ENCODE measurements at regions not wholly inside any gene's neighbourhood (a gene's known extent, or its start where the extent isn't known, plus 50 kb on each side); places are given as distances from the start of the nearest gene placed in this dataset.

DNA sequence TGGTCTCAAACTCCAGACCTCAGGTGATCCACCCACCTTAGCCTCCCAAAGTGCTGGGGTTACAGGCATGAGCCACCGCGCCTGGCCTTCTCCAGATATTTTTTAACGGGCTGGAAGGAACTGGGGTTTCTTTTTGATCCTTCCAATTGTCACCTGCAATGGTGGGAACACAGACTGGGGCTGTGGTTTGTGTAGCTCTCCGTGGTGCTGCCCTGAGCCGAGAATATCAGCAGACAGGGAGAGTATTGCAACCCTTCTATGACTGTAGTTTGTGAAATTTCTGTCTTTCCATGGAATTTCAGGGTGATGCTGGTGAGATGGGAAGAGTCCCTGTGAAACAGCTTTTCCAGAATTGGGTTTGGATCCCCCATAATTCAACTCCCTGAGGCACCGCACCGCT, 263.5 kb downstream of the ENGASE start:
- no peak for DNase-seq

DNA sequence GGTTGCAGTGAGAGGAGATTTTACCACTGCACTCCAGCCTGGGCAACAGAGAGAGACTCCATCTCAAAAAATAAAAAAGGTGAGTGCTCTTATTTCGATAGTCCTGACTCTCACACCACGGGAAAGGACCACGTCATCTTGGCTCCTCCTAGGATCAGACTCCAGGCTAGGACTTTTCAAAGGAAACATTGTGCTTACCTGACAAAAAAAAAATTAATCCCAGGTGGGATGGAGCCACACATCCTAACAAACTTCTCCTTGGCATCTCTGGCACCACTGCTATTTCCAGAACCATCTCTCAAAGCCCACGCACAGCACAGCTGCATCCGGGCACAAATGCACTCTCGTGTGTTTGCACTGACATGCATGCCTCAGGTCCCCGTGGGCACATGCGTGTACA, 262.4 kb downstream of the ENGASE start:
- DNase-seq: no peak

- DNase-seq: no peak
Measured at GRCh38 chr17:79335456-79335855, 260.8 kb downstream of the ENGASE start.

DNA sequence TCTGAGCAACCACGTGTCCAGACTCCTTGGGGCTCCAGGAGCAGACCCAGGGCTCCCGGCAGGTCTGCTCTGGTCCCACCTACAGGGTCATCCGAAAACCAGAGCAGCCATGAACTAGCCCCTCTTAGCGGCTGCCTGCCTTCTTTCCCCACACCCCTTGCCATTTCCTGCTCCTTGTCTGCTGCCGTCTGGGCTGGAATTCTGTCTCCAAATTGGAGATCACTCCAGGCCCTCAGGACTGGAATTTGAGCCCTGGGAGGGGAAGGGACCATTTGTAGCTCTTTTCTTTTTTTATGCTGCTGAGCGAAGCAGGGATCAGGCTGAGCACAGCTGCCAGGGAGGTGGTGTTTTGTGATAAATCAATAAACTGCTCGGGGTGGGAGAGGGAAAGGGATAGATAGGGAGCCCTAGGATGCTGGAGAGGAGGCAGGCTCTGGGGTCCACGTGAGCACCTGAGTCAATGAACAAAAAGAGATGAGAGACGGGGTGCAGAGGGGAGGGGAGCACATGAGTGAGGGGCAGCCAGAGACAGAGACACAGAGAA, 257.5 kb downstream of the ENGASE start:
- no peak for DNase-seq

- no peak for DNase-seq
Measured at GRCh38 chr17:79331492-79331891, 256.9 kb downstream of the ENGASE start.

DNA sequence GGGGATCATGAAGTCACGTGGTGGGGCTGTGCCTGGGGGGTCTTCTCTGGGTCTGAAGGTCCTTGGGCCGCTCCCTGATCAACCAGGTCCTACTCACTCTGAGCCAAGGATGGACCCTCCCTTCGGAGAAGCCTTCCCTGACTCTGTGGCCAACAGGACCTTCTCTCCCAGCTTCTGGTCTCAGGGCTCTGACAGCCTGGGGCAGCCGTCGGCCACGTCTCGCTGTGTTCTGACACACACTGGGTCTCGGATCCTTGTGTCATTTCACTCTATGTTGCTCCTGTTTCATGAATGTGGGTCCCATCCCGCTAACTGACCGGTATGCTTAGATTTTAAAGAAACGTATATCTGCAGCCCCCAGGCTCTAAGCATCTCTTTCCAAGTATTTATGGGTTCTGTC, 256.1 kb downstream of the ENGASE start:
- no peak for DNase-seq

- no peak for DNase-seq
Measured at GRCh38 chr17:79330229-79330628, 255.6 kb downstream of the ENGASE start.

DNA sequence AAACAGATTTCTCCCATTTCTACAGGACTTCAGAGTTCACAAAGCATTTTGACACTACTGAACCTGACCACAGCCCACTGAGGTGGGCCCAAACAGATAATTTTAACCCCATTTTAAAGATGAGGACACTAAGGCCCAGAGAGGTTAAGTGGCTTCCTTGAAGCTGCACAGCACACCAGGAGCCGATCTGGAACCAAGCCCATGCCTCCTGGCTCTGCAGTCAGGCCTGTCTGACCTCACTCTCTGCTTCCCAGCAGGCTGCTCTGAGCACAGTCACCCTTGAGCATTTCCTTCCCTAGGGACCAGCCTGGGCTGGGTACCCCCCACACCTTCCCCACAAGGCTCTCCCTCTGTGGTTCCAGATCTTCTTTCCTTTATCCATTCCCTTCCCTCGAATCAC, 252.2 kb downstream of the ENGASE start:
- DNase-seq: no peak

GRCh38 chr17:79325709-79326430, 251.2 kb downstream of the ENGASE start:
- DNase-seq: no peak

DNA sequence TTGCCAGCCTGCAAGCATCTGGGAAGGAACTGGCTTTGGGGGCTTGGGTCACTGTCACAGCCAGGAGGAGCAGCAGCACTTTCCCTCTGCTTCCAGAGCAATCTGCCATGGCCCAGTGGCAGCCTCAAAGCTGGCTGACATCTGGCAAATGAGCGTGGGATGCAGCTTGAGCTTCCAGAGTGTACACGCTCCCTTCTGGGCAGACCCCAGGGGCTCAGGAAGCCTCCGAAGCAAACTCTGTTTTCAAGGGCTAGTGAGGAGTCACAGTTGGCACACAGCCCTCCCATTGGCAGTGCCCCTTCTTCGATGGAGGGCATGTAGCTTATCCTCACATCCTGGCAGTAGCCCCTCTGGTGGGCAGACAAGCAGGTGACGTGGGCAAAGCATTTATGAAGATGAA, 249.6 kb downstream of the ENGASE start:
- DNase-seq: no peak

GRCh38 chr17:79323566-79323965, 248.9 kb downstream of the ENGASE start:
- DNase-seq: no peak

DNA sequence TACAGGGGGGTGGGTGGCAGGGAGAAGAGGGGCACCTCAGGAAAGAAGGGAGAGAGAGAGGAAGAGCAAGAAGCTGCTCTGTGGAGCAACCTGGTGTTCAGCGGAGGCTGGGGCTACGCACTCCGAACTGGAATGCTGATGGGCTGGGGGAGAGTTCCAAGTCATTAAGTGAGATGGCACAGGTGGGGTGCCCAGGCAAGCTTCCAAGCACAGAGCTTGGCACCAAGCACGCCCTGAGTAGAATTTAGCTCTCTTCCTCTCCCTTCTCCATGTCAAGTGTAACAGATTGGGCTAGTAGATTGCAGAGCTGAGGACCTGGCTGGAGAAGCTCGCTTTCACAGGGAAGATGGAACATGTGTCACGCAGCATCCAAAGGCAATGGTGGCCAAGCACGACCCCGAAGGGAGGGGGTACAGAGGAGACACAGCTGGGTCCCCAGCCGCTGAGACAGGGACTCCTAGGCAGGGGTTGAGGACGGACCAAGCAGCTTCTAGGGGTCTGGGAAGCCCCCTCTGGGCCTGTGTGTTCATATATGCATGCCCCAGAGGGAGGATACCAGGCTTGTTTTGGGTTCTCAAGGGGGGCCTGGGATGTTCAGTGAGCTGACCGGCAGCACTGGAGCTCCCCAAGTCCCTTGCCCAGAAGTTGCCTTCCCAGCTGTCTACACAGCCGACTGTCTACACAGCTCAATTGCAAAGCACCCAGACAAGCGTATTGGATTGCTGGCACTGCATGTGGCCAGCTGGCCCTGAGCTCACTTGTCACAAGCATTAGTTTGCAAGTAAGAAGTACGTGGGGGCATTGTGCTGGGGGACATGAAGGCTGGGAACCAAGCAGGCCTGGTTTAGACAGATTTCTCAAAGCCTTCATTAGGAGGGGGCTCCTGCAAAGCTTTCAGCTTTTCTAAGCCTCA, 247.8 kb downstream of the ENGASE start:
- DNase-seq: no peak

- no peak for DNase-seq
Measured at GRCh38 chr17:79320331-79320730, 245.7 kb downstream of the ENGASE start.

DNA sequence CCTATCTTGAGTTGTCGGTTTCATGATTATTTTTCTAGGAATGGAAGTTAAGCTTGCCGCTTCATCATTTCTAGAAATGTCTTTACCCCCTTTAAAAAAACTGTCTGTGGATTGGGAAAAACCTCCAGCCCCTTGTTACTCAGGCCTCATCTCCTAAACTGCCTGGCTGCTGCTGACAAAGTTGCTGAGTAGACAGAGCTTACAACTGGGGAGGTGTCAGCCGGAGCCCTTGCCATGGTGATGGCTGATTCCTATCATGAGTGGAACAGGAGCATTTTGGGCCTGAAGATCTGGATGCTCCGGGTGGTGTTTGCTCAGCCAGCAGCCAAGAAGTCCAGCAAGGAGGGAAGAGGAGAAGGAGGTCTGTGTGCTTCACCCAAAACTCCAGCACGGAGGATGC, 243.3 kb downstream of the ENGASE start:
- no peak for DNase-seq

- DNase-seq: no peak
Measured at GRCh38 chr17:79316805-79317204, 242.2 kb downstream of the ENGASE start.

- no peak for DNase-seq
Measured at GRCh38 chr17:79315358-79316105, 240.9 kb downstream of the ENGASE start.

DNA sequence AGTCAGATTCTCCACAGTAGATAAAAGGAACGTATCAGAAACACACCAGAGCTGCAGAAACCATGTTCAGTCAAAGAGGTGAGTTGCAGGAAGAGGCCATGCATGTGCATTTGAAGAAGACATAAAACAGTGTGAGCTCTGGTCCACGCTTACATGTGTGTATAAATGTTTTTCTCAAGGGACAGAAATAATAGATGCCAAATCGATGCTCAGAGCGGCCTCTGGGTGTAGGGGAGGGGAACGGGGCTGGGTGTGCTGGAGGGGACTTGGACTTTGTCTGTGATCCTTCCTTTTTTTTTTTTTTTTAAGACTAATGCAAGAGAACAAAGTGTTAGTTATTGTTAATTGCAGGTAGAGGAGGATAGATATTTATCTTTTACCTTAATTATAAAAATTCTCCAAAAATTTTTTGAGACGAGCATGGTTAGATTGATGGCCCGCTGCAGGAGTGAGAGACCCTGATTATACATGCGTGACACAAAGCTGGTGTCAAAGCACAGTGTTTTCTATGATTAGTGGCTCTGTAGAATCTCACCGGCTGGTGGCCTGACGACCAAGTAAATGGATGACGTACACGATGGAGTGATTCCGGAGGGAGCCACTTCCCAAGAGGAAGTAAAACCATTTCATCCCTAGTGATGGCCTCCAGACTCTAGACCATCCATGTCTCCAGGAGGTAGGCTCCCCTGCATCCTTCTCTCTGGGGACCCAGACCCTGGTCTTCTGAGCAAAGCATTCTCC, 240.2 kb downstream of the ENGASE start:
- DNase-seq: no peak

DNA sequence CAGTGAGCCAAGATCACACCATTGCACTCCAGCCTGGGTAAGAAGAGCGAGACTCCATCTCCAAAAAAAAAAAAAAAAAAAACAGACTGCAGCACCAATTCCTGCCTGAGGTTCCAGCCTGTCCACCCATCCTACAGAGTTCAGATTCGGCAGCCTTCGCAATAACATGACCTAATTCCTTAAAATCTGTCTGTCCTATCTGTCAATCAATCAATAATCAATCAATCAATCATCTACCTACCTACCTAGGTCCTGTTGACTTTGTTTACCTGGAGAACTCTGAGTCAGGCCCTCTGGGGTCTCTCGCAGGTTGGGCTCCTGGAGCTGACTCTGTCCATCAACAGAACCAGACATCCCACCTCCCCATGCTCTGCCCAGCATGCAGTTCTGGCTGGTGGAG, 236.7 kb downstream of the ENGASE start:
- DNase-seq: no peak

DNA sequence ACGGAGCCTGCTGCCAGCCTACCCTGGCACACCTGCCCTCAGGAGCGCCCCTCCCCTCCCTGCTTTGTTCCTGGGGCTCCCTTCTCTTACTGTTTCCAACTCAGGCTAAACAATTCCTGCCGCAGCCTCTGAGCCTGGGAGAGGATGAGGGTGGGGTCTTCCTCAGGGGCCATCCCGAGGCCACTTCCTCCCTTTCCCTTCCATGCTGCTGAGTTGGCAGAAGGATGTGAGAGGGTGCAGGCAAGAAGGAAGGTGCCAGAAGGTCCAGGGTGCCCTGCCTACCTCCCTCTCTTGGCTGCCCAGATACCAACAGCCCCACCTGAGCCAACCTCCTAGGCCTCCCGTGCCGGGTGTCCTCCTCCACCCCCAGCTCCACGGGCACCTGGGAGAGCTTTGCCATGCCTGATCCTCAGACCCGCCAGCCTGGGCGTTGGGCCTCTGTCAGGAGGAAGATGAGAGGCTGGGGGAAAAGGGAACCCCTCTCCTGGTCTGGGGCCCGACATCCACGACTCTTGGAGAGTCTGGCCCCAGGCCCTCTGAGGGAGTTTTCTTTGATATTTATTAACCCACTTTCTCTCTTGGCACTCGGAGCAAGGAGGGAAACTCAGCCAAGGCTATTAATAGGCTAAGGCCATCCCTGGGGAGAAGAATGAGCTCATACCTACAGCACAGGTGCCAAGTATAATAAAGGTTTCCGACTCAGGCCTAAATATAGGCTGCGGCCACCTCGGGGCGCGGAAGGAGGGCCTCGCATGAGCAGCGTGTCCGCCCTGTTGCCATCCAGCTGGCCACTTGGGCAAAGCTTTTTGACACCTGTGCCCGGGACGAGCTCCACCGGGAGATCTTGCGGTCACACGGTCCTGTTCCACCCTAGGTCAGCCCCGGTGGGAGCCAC, 232.0 kb downstream of the ENGASE start:
- DNase-seq: no peak

DNA sequence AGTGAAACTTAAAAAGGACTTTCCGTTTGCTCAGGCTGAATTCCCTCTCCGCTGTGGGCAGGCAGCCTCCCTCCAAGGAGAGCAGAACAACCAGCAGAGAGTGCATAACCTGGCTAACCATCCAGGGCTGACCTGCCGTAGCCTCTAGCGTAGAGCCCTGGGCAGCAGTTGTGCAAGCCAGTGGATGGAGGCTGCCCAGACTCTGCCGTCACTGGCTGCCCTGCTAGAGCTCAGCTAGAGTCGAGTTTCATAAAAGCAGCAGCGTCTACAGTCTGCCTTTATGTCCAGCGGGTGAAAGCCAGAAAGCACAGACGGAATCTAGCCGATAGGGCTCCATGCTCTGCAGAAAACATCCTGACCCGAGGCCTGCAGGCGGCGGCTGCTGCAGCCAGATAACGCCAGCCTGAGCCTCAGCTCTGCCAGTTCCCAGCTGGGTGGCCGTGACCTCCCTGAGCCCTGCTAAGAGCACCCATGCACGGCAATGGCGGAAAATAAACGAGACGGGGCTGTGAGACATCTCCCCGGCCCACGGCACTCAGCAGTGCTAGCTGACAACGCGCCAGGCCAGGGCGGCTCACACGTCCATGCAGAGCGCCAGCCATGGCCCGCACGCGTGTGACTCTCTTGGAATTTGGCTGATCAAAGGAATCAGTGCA, 231.3 kb downstream of the ENGASE start:
- DNase-seq: no peak

GRCh38 chr17:79305376-79305767, 230.7 kb downstream of the ENGASE start:
- no peak for DNase-seq
